SK-N-SH (cell line): ENCODE measurements at regions not wholly inside any gene's neighbourhood (a gene's known extent, or its start where the extent isn't known, plus 50 kb on each side); places are given as distances from the start of the nearest gene placed in this dataset.

ENCODE experiments used
- FOXJ3 ChIP-seq: sonication (generic); formaldehyde crosslinking; IDR thresholded peaks from 2 replicates; pipeline ENCODE4 v1.5.1; 2020; ENCODE audit warnings: mild to moderate bottlenecking, missing genetic modification reagents
- MAX ChIP-seq: IDR thresholded peaks from 2 replicates; pipeline ENCODE4 v1.4.0; 2012; ENCODE audit warnings: low read depth
- MXI1 ChIP-seq: IDR thresholded peaks from 2 replicates; pipeline ENCODE4 v1.6.1; 2012; ENCODE audit warnings: mild to moderate bottlenecking, low read depth, low read length, improper control_type of control experiment
- RAD21 ChIP-seq: IDR thresholded peaks from 2 replicates; pipeline ENCODE4 v1.6.1; 2012; ENCODE audit warnings: mild to moderate bottlenecking, low read length
- SMC3 ChIP-seq: IDR thresholded peaks from 2 replicates; pipeline ENCODE4 v1.6.1; 2012; ENCODE audit warnings: low read depth, low read length, improper control_type of control experiment
- USF1 ChIP-seq: IDR thresholded peaks from 2 replicates; pipeline ENCODE4 v1.4.0; 2012; ENCODE audit warnings: low read depth, borderline replicate concordance
- YY1 ChIP-seq: IDR thresholded peaks from 2 replicates; pipeline ENCODE4 v1.4.0; 2012; ENCODE audit warnings: low read depth, mild to moderate bottlenecking
- TF ChIP-seq, protein P1 (sequence below): fragments of 200-600 bp; sonication (generic); IDR thresholded peaks from 2 replicates; pipeline ENCODE4 v1.6.1; 2017; ENCODE audit warnings: antibody characterized with exemption, mild to moderate bottlenecking, moderate library complexity

DNA sequence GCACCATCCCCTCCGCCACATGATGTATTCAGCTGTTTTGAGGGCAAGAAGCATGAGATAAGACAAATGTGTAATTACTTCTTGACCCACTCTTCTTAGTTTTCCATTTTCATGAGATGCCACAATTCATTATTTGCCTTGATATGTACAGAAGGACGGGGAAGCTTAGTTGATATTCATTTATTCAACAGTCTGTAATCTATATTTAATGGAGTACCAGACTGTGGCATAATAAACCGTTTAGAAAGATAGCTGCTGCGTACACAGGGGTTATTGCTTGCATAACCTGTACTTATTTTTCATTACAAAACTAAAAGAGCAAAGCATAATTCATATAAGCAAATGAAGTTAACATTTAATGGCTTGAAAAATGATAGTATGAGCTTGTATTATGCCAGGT, 466.4 kb upstream of the GYPC start:
- TF ChIP-seq, protein P1, sequence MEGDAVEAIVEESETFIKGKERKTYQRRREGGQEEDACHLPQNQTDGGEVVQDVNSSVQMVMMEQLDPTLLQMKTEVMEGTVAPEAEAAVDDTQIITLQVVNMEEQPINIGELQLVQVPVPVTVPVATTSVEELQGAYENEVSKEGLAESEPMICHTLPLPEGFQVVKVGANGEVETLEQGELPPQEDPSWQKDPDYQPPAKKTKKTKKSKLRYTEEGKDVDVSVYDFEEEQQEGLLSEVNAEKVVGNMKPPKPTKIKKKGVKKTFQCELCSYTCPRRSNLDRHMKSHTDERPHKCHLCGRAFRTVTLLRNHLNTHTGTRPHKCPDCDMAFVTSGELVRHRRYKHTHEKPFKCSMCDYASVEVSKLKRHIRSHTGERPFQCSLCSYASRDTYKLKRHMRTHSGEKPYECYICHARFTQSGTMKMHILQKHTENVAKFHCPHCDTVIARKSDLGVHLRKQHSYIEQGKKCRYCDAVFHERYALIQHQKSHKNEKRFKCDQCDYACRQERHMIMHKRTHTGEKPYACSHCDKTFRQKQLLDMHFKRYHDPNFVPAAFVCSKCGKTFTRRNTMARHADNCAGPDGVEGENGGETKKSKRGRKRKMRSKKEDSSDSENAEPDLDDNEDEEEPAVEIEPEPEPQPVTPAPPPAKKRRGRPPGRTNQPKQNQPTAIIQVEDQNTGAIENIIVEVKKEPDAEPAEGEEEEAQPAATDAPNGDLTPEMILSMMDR, result no peak
- TF ChIP-seq YY1 (no peak), MAX (no peak), FOXJ3 (CRISPR knock-in tag) (no peak), USF1 (no peak), SMC3 (no peak), MXI1 (no peak), RAD21 (no peak)
